ENCODE measurements at regions not wholly inside any gene's neighbourhood (a gene's known extent, or its start where the extent isn't known, plus 50 kb on each side); places are given as distances from the start of the nearest gene placed in this dataset.
A peak's percentile ranks its signal among the peaks of the same experiment; 100 is the strongest.
"Not testable (repeated sequence)": the region's sequence is repeated elsewhere in the genome, so short reads cannot be mapped to it uniquely, and the experiment has no call there.

GRCh38 chr15:60134609-60135008 is 130.5 kb downstream of the FOXB1 start:
- DNase-seq (ENCODE audit: low read depth), result no peak

DNA sequence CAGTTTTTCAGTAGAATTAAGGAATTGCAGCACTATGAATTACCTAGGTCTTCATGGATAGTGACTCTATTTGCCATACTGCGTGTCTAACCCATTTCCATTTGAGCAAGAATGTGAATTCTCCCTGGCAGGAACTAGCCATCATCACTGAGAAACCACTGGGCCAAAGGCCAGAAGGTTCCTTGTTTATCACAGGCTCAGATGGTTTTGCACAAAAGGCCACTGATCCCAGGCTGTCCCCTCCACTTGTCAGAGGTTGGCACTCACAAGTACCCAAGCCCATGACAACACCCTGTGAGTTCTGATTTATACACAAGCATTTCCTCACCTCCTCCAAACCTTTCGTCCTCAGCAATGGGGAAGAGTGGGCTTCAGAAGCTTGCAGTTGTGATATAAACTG is 131.8 kb downstream of the FOXB1 start:
- DNase-seq (ENCODE audit: low read depth), result no peak

- DNase-seq (ENCODE audit: low read depth), result peak; percentile 83
These were observed 133.7 kb downstream of the FOXB1 start for GRCh38 chr15:60137711-60138396.

GRCh38 chr15:60138397-60138968 is 134.4 kb downstream of the FOXB1 start:
- no peak for DNase-seq (ENCODE audit: low read depth)

DNA sequence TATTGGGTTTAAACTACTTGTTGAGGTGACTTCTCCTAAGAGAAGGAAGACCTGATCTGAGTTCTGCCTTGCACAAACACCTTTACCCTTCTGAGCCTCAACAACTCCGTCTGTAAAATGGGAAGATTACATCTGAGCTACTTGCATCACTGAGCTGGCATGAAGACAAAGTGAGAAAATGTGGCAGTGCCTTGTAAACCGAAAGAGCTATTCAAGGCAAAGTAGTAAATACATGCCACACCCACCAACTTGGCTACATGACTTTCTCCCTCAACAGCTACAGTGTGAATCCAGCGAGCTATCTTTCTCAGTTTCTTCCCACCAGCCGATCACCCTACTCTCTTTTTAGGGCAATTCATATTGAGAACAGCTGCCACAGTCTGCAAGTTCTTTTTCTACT is 148.3 kb downstream of the FOXB1 start:
- DNase-seq (ENCODE audit: low read depth), result no peak

DNA sequence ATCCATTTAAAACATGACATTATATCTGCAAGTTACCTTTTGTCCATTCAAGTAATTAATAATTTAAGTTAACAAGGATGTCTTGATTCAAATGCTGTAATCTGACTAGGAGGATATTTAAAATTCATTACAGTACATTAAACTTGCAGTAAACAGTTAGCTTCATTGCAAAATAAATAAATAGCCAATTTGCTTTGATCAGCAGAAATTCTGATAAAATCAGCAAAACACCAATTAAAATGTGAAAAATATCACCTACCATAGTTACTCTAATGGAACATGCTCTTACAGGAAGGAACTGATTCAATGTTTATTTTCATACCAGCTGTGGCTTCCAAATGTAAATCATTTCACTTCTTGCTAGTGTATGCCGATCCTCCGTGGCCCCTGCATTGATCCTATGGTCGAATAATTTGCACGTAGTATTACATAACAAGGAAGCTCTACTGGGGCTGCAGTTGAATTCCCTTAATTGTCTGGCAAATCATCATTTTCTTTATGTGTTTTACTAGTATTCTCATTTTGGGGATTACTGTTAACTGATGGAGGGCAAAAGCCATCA is 150.7 kb downstream of the FOXB1 start:
- peak; percentile 20 for DNase-seq (ENCODE audit: low read depth)

GRCh38 chr15:60155661-60156060 is 151.6 kb downstream of the FOXB1 start:
- peak; percentile 66 for DNase-seq (ENCODE audit: low read depth)

DNA sequence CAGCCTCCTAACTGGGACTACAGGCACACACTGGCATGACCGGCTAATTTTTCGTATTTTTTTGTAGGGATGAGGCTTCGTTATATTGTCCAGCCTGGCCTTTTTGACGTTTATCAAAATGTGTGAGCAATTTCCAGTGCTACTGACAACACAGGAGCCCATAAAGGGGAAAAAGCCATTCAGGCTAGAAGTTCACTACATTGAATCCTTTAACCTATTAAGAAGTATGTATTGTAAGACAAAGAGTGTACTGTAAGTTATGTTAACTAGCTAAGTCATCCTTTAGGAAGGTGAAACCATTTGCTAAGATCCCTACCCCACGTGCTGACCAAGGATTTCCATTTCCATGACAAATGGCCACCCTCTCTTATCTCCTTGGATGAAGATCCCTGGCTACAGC is 156.8 kb downstream of the FOXB1 start:
- no peak for DNase-seq (ENCODE audit: low read depth)

GRCh38 chr15:60161704-60162103 is 157.6 kb downstream of the FOXB1 start:
- no peak for DNase-seq (ENCODE audit: low read depth)

DNA sequence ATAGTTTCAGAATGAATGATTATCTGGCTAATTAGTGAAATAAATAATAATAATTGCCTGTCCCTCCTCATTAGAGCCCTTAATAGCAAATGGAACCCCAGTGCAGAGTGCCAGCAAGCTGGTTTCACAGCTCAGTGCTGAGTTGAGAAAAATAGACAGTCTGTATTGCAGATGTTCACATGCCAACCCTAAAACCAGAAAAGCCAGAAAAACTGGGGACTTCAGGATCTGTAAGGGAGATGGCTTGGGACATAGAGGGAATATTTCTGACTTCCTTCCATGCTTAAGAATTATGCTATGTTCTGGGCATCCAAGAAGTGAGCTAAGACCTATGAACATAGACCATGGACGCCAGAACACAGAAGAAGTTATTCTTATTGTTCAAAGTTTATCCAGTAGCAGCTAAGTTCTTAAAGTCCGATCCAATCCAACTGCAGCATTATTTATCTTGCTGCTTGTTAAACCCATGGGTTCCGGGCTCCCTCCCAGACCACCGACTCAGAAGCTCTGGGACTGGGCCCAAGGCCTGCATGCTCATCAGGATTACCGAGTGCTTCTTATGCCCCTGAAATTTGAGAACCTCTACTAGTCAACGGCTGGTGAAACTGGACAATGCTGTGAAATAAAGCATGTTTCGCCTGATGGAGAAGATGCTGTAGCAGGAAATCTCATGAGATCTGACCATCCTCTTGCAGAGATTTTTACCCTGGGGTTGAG is 158.3 kb downstream of the FOXB1 start:
- DNase-seq (ENCODE audit: low read depth), result no peak

DNA sequence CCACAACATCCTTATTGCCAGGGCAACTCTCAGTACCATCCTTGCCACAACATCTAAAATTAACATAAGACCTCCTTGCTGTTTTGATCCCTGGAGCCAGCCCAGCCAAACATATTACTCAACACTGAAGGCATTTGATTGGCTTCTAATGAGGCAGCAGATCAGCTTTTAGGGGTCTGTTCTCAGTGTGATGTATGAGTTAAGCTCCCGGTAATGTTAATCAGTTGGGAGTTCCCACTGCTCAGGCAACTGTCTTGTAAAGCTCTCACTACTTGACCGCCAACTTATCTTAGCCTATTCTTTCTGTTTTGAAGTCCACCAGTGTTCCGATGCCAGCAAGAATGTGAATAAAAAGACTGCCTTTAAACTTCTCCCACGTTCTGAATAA is 158.9 kb downstream of the FOXB1 start:
- DNase-seq (ENCODE audit: low read depth), result no peak

DNA sequence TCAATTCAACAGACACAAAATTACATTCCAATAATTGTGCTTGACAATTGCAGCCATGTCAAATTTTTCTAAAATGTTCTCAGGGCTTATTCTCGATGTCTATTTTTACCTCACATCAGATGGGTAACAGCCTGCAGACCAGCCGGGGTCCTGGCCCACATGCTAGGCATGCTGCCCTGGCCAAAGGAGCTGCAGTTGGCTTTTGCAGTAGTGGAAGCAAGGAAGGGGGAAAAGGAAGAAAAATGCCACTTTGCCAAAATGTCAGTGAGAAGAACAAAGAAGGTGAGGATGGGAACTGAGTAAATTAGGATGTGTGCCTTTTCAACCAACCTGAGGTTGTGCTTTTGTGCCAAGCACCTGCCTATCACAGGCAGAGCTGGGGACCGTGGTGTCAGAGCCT is 161.0 kb downstream of the FOXB1 start:
- no peak for DNase-seq (ENCODE audit: low read depth)

GRCh38 chr15:60172143-60172542 is 168.0 kb downstream of the FOXB1 start:
- peak; percentile 35 for DNase-seq (ENCODE audit: low read depth)

- DNase-seq (ENCODE audit: low read depth), result peak; percentile 64
These were observed 175.8 kb downstream of the FOXB1 start for GRCh38 chr15:60179786-60180391.

- not testable (repeated sequence) for DNase-seq (ENCODE audit: low read depth)
These were observed 177.8 kb downstream of the FOXB1 start for GRCh38 chr15:60181957-60182356.

DNA sequence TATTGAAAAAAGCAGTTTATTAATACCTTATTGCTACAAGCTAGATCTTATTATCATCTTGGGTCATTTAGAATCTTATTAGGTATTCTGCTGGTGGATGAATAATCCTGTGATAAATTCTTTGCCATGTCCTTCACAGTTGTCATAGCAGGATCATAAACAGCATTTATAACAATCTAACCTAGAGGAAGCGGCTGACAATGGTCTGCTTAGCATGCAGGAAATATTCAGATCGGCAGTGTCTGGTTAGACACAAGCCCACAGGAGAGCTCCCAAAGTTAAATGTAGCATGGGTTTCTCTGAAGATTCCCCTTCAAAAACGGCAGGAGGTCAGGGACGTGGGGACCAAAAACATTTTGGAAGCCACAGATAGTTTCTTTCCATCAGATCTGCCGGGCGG is 179.3 kb downstream of the FOXB1 start:
- no peak for DNase-seq (ENCODE audit: low read depth)

DNA sequence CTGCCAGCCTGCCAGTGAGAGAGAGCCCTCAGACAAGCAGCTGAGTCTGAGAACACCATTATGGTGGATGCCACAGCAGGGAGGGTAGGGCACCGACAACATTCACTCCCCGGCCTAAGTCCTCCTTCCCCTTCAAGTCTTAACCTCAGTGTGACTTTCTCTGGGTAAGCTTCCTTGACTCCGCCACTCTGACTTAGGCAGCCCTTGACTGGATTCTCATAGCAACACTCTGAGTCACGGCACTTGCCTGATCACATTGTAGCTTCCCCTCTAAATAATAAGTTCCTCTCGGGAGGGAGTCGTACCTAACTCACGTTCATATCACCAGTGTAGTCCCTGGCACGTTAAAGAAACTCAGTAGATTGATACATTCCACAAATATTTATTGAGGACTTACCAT is 180.5 kb downstream of the FOXB1 start:
- peak; percentile 74 for DNase-seq (ENCODE audit: low read depth)

DNA sequence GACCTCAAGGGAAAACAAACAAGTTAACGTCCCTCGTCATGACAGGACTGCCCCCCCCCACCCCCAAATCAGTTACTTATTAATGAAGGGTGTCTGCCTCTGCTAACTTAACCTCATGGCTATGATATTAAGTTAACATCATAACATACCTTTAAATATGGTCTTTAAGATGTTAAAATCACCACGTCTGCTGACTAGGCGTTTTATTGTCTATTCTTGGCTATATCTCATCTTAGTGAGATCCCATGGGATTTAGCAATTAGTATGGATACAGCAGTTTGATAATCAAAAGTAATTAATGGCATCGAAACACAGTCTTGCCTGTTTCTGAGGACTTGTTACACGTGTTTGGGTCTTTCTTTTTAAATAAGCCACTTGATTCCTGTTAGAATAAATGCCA is 186.9 kb downstream of the FOXB1 start:
- DNase-seq (ENCODE audit: low read depth), result no peak

DNA sequence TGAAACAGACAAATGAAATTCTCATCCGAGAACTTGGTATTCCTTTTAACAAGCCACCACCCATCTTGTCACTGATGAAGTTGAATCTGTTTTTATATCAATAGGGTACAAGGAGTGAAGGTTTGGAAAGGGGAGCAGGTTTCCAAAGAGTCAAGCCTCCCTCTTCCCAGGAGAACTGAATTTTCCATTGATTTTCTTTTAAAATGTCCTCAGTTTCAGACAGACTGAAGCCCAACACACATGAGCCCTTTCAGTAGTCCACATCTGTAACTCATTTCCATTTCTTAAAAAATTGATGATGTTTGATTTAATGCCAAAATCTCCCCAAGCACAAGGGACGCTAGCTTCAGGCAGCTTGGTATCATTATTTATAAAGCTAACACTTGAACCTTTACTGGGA is 187.7 kb downstream of the FOXB1 start:
- no peak for DNase-seq (ENCODE audit: low read depth)

- DNase-seq (ENCODE audit: low read depth), result no peak
These were observed 191.5 kb downstream of the FOXB1 start for GRCh38 chr15:60195611-60196010.

DNA sequence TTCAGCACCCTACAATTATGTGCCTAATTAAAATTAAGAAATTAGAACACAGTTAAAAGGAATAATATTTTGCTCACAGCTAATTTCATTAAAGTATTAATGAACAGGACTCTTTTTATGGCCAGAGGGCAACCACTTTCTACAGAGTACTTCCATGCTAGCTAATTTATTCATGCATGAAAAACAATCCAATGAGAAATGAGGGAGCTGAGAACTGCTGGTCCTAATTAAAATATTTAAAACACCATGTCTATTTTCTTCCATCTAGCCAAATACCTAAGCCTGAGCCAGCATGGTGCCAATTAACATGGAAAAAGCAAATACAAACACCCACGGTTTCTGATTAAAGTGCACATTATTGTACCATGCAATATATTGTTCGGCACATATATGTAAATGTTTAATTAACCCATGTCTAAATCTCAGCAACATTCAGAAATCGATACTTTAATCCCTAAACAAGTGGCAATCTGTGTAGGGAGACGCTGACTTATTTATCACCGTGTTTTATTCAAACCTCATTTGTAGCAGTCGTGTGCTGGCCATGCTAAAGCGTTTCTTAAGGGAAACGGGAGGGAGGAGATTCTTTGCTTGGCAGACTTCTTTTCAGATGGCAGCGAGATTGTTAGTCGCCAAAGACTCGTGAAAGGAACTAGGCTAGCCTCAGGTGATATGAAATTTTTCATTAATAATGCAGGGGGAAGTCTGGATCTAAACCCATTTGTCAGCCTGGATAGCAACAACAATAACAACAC is 193.5 kb downstream of the ANXA2 start:
- no peak for DNase-seq (ENCODE audit: low read depth)

DNA sequence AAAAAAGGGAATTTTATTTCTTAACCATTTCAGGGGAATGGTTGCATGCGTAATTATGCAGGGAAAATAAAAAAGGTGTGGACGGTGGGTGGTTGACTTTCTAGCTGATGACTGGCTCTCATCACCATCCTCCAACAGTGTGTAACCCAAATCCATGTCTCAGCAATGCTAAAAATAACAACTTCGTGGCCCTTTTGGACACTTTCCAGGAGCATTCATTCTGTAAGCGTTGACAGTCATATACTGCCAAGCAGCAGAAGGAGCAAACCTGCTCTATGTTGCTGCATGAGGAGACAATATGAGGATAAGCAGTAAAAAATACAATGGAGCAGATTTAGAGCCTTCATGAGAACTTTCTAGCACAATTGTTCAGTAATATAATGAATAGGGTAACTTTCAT is 189.1 kb downstream of the ANXA2 start:
- no peak for DNase-seq (ENCODE audit: low read depth)

All from ELR (cell line).